NCI-H2107 (cell line): ENCODE measurements at regions not wholly inside any gene's neighbourhood (a gene's known extent, or its start where the extent isn't known, plus 50 kb on each side); places are given as distances from the start of the nearest gene placed in this dataset.
"Not testable (repeated sequence)": the region's sequence is repeated elsewhere in the genome, so short reads cannot be mapped to it uniquely, and the experiment has no call there.

Experiments used
- DNase-seq: peaks from one replicate; lab custom pipeline; 2025; lab: John Stamatoyannopoulos, UW

GRCh38 chr3:193119926-193120325, 121.1 kb upstream of the PLAAT1 start:
- no peak for DNase-seq

GRCh38 chr3:193124861-193125260, 116.2 kb upstream of the PLAAT1 start:
- no peak for DNase-seq

DNA sequence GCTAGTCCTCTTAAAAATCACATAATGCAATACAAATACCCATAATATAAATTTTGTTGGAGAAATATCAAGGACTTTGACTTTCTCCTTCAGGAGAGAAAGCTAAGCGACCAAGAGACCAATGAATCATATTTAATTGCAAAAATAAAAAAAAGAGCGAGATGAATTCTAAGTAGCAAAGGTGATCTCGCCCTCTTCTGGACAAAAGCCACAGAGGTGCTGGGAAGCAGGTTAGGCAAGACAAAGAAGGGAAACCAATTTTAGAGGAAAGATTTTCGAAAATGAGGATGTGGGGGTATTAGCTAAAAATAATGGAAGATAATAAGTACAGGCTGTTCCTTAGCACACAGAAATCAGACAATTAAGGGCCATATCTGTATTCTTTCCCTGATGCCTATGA, 111.4 kb upstream of the PLAAT1 start:
- no peak for DNase-seq

GRCh38 chr3:193130576-193130975, 110.4 kb upstream of the PLAAT1 start:
- no peak for DNase-seq

DNA sequence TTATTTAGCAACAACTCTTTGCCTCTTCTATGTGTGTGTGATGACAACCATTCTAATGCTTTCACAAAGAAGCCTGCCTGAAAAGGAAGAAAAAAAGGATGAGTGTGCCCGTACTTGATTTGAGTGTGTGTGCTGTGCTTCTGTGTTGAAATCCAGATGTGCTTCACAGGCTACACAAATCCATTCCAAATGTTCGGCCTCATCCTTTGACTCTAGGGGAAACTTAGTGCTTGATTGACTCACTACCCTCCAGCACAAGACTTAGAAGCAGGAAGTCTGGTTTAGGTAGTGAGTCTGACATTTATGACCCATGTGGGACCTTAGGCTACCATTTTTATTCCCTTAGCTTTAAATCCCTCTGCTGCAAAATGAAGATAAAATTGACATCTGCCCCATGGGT, 108.8 kb upstream of the PLAAT1 start:
- DNase-seq: no peak

GRCh38 chr3:193132964-193133363, 108.1 kb upstream of the PLAAT1 start:
- DNase-seq: no peak

DNA sequence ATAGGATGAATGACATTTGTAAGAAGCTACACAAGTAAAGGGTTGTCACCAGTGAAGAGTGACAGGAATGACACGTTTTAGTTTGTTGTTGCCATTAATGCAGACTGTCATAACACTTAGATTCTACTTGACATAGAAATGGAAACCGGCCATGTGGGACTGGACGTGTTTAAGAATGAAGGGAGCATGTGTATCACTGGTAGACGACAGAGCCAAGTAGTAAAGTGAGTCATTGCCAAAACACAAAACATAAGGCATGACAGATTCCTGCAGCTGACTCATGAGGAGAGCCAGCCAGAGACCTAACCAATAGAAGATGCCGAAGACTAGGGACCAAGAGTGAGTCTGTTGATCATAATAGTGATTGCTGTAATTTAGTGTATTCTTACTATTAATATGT, 106.2 kb upstream of the PLAAT1 start:
- no peak for DNase-seq

- DNase-seq: no peak
These were observed 100.6 kb upstream of the PLAAT1 start for GRCh38 chr3:193140381-193140780.

DNA sequence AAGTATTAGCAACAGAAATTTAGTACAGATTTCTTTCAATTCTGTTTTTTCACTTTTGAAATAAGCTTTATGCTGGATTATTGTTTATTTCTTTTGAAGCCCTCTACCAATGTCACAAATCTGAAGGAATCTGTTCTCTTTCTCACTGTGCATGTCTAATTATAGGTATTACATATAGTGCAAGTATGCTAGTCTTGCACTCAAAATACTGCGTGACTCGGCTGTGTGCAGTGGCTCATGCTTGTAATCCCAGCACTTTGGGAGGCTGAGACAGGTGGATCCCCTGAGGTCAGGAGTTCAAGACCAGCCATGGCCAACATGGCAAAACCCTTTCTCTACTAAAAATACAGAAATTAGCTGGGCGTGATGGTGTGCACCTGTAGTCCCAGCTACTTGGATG, 95.8 kb upstream of the PLAAT1 start:
- DNase-seq: no peak

GRCh38 chr3:193148688-193149473, 92.1 kb upstream of the PLAAT1 start:
- no peak for DNase-seq

- DNase-seq: no peak
These were observed 91.0 kb upstream of the PLAAT1 start for GRCh38 chr3:193149998-193150397.

GRCh38 chr3:193155044-193155781, 85.8 kb upstream of the PLAAT1 start:
- not testable (repeated sequence) for DNase-seq

GRCh38 chr3:193157051-193157450, 84.0 kb upstream of the PLAAT1 start:
- no peak for DNase-seq

GRCh38 chr3:193165431-193166120, 75.4 kb upstream of the PLAAT1 start:
- DNase-seq: no peak

DNA sequence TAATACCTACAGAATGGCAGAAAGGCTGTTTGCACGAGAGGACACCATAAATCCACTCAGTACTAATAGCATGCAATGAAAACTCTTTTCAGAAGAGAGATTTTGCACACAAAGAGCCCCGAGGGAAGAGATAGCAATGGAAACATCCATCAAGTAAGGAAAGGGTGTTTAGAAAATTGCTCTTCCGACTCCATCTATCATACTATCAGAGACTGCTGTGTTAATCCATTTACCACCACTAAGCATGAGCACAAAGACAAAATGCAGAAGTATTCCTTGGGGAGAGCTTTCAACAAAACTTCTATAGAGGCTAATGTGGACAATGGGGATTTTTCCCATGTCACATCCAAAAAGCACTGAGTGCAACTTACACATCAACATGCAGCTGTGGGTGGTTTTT, 72.1 kb upstream of the PLAAT1 start:
- DNase-seq: no peak

DNA sequence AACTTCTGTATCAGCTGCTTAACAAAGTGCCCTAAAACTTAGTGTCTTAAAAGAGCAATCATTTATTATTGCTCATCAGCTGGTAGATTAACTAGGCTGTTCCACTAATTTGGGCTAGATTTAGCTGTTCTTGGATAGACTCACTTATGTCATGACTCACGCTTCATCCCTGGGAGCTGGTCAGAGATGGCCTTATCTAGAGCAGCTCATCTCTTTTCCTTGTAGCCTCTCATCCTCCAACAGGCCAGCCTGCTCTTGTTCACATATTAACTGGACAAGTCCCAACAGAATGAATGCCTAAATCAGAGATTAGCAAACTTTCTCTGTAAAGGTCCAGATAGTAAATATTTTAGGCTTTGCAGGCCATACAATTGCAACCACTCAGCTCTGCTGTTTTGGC, 66.9 kb upstream of the PLAAT1 start:
- no peak for DNase-seq

- not testable (repeated sequence) for DNase-seq
These were observed 61.5 kb upstream of the PLAAT1 start for GRCh38 chr3:193179332-193180012.

- no peak for DNase-seq
These were observed 53.8 kb upstream of the PLAAT1 start for GRCh38 chr3:193187070-193187722.

DNA sequence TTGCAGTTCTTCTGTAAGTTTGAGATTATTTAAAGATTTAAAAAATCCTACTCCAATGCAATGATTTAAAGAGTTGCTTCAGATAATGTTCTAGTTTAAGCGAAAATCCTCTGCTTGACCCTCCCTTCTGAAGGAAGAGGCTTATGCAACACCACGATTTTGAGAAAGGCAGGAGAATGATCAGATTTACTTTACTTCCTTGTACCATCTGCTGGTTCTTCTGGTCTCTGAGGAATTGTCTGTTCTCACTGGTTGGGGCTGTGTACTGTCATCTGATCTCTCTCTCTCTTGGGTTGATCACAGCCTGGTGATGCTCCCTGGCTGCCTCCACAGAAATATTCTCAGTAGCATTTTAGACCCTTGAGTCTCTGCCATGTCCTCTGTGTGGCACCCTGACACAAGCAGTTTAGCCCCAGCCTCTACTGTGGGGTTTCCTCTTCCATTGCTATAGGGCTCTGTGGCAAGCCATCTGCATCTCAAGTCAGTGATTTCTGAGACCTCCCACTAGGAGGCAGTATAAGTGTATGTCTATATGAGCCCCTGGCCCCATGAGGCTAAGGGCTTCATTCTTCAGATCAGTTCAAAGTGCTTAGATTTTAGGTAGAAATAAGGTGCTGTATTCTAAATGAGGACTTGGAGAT, 50.8 kb upstream of the PLAAT1 start:
- DNase-seq: peak; percentile 61
